Keratinocyte (primary cell): ENCODE measurements at regions not wholly inside any gene's neighbourhood (a gene's known extent, or its start where the extent isn't known, plus 50 kb on each side); places are given as distances from the start of the nearest gene placed in this dataset.

Experiments used
- DNase-seq: peaks from one replicate; pipeline ENCODE4 v3.0.0-alpha.2; 2011; ENCODE audit warnings: low read depth, missing footprints, low spot score
- FAIRE-seq: peaks from 2 replicates; lab custom pipeline; 2011; peaks lifted over from hg19 to GRCh38; lab: Jason Lieb, UNC
- H2AFZ ChIP-seq: 2 replicates; pipeline ENCODE4 v1.6.0; 2012; ENCODE audit warnings: low read length, control low read depth, inconsistent platforms; ENCODE audit not compliant: control insufficient read depth
- H3K27ac ChIP-seq: 2 replicates; pipeline ENCODE4 v1.5.1; 2011; ENCODE audit warnings: low read length; ENCODE audit not compliant: control insufficient read depth, insufficient read depth
- H3K27me3 ChIP-seq: 3 replicates; pipeline ENCODE4 v1.6.0; 2011; ENCODE audit warnings: low read length; ENCODE audit not compliant: control insufficient read depth, insufficient read depth; ENCODE audit errors: extremely low read depth
- H3K36me3 ChIP-seq, 2 experiments: 2 replicates in 1 of 2; 3 replicates in 1 of 2; pipeline ENCODE4 v1.5.1; 2011; ENCODE audit warnings: low read length in 2 of 2, mild to moderate bottlenecking in 1 of 2; ENCODE audit not compliant: control insufficient read depth in 2 of 2, insufficient read depth in 2 of 2; ENCODE audit errors: extremely low read depth in 1 of 2
- H3K4me1 ChIP-seq: 3 replicates; pipeline ENCODE4 v1.5.1; 2011; ENCODE audit warnings: low read length; ENCODE audit not compliant: control insufficient read depth, insufficient read depth; ENCODE audit errors: extremely low read depth
- H3K4me2 ChIP-seq: 3 replicates; pipeline ENCODE4 v1.6.0; 2011; ENCODE audit warnings: low read depth, low read length; ENCODE audit not compliant: control insufficient read depth, insufficient read depth; ENCODE audit errors: extremely low read depth
- H3K4me3 ChIP-seq, 3 experiments: fragments of 200-600 bp in 1 of 3; sonication (generic) in 1 of 3; 2 replicates in 2 of 3; 3 replicates in 1 of 3; pipeline ENCODE4 v1.5.1; 2011 to 2016; ENCODE audit warnings: low read length in 3 of 3, mild to moderate bottlenecking in 3 of 3, control low read depth in 2 of 3, inconsistent platforms in 1 of 3, low read depth in 1 of 3, mixed read lengths in 1 of 3, mixed run types in 1 of 3, moderate library complexity in 1 of 3; ENCODE audit not compliant: control insufficient read depth in 2 of 3, insufficient read depth in 2 of 3; ENCODE audit errors: extremely low read depth in 1 of 3
- H3K79me2 ChIP-seq: 2 replicates; pipeline ENCODE4 v1.6.0; 2012; ENCODE audit warnings: low read length; ENCODE audit not compliant: control insufficient read depth, insufficient read depth
- H3K9ac ChIP-seq: 3 replicates; pipeline ENCODE4 v1.6.0; 2011; ENCODE audit warnings: low read length; ENCODE audit not compliant: control insufficient read depth, insufficient read depth; ENCODE audit errors: extremely low read depth
- H3K9me1 ChIP-seq: 3 replicates; pipeline ENCODE4 v1.6.0; 2011; ENCODE audit warnings: low read length; ENCODE audit not compliant: control insufficient read depth, insufficient read depth; ENCODE audit errors: extremely low read depth
- H3K9me3 ChIP-seq: 2 replicates; pipeline ENCODE4 v1.5.1; 2012; ENCODE audit warnings: low read depth, low read length; ENCODE audit not compliant: control insufficient read depth
- H4K20me1 ChIP-seq: 3 replicates; pipeline ENCODE4 v1.6.0; 2011; ENCODE audit warnings: low read length; ENCODE audit not compliant: control insufficient read depth, insufficient read depth; ENCODE audit errors: extremely low read depth
- EZH2 ChIP-seq: IDR thresholded peaks from one replicate; pipeline ENCODE4 v1.6.1; 2012; ENCODE audit warnings: inconsistent platforms, mild to moderate bottlenecking, low read length, moderate library complexity
- dilution Hi-C: fragments of 300-500 bp; cut with MboI; formaldehyde crosslinking; loops from one replicate; pipeline ENCODE4 v1.7.0; 2020; ENCODE audit warnings: low sequenced_read_pairs; ENCODE audit not compliant: extremely low pct_ligation_motif_present
- TF ChIP-seq, protein P1 (sequence below), 3 experiments: IDR thresholded peaks in 1 of 3; conservative IDR thresholded peaks in 1 of 3; optimal IDR thresholded peaks in 1 of 3; 2 replicates in 2 of 3; 3 replicates in 1 of 3; pipeline versions ENCODE3 to v1.5.1; 2011; ENCODE audit warnings: low read length in 3 of 3, mild to moderate bottlenecking in 3 of 3, moderate library complexity in 2 of 3, control low read depth in 1 of 3, inconsistent platforms in 1 of 3; ENCODE audit not compliant: insufficient read depth in 2 of 3; ENCODE audit errors: extremely low read depth in 1 of 3

GRCh38 chr9:99351647-99352046, 129.6 kb downstream of the SEC61B start:
- no peak for DNase-seq
- H4K20me1 ChIP-seq = no peaks in the 10 kb centered on the region
- dilution Hi-C loops = no loop called here

GRCh38 chr9:99352826-99353225, 130.7 kb downstream of the SEC61B start:
- no peaks in the 10 kb centered on the region for H3K27me3 ChIP-seq
- no peaks in the 10 kb centered on the region for H3K36me3 ChIP-seq
- dilution Hi-C loops = no loop called here
- H3K4me3 ChIP-seq = no peak overlapping the region
- no peaks in the 10 kb centered on the region for H3K9me3 ChIP-seq
- H2AFZ ChIP-seq = no peak overlapping the region
- no peaks in the 10 kb centered on the region for H3K4me1 ChIP-seq
- TF ChIP-seq, protein P1, sequence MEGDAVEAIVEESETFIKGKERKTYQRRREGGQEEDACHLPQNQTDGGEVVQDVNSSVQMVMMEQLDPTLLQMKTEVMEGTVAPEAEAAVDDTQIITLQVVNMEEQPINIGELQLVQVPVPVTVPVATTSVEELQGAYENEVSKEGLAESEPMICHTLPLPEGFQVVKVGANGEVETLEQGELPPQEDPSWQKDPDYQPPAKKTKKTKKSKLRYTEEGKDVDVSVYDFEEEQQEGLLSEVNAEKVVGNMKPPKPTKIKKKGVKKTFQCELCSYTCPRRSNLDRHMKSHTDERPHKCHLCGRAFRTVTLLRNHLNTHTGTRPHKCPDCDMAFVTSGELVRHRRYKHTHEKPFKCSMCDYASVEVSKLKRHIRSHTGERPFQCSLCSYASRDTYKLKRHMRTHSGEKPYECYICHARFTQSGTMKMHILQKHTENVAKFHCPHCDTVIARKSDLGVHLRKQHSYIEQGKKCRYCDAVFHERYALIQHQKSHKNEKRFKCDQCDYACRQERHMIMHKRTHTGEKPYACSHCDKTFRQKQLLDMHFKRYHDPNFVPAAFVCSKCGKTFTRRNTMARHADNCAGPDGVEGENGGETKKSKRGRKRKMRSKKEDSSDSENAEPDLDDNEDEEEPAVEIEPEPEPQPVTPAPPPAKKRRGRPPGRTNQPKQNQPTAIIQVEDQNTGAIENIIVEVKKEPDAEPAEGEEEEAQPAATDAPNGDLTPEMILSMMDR (optimal IDR thresholded peaks at IDR 0.05 in 1 of 3, IDR thresholded peaks at IDR 0.05 in 1 of 3, conservative IDR thresholded peaks at IDR 0.05 in 1 of 3; ENCODE audit: extremely low read depth in 1 of 3, insufficient read depth in 2 of 3, low read length in 3 of 3) = no peak
- no peak for TF ChIP-seq EZH2
- FAIRE-seq (no peak), DNase-seq (no peak)
- no peak overlapping the region for H3K27ac ChIP-seq
- H3K4me2 ChIP-seq = no peak overlapping the region
- H3K9me1 ChIP-seq = no peaks in the 10 kb centered on the region
- no peaks in the 10 kb centered on the region for H3K79me2 ChIP-seq
- H4K20me1 ChIP-seq = no peaks in the 10 kb centered on the region
- no peak overlapping the region for H3K9ac ChIP-seq

More at GRCh38 chr9:99351647-99352046, 129.6 kb downstream of the SEC61B start:
- Histone ChIP-seq H3K36me3 (no peaks in the 10 kb centered on the region), H3K9me1 (no peaks in the 10 kb centered on the region), H3K9ac (no peak overlapping the region), H3K4me3 (no peak overlapping the region), H3K79me2 (no peaks in the 10 kb centered on the region), H3K4me2 (no peak overlapping the region), H3K27me3 (no peaks in the 10 kb centered on the region), H3K4me1 (no peaks in the 10 kb centered on the region), H3K27ac (no peak overlapping the region), H3K9me3 (no peaks in the 10 kb centered on the region), H2AFZ (no peak overlapping the region)
- TF ChIP-seq EZH2 = no peak
- TF ChIP-seq, protein P1 (optimal IDR thresholded peaks at IDR 0.05 in 1 of 3, IDR thresholded peaks at IDR 0.05 in 1 of 3, conservative IDR thresholded peaks at IDR 0.05 in 1 of 3; ENCODE audit: extremely low read depth in 1 of 3, insufficient read depth in 2 of 3, low read length in 3 of 3) = peak in 2 of 3 experiments; percentile 11 to 43
- no peak for FAIRE-seq
